Activated naive CD8-positive, alpha-beta T cell treated with anti-CD3 and anti-CD28 coated beads, Interleukin-2, amount 10 ng/mL, durations not matched to agents 7 days and 5 days (primary cell): ENCODE measurements at regions not wholly inside any gene's neighbourhood (a gene's known extent, or its start where the extent isn't known, plus 50 kb on each side); places are given as distances from the start of the nearest gene placed in this dataset.

ENCODE experiments used
- ATAC-seq: fragments of 150-1000 bp; cut with Tn5 transposase; one replicate; pipeline ENCODE4 v1.10.0; 2021; ENCODE audit warnings: low read depth, moderate library complexity
- POLR2A ChIA-PET: fragments of 350-600 bp; sonication (Branson Sonifier 250); formaldehyde crosslinking; loops from one replicate; lab custom pipeline; 2021; ENCODE audit warnings: antibody characterized with exemption; lab: Charles Lee
- DNase-seq: peaks from one replicate; pipeline ENCODE4 v3.0.0; 2021
- H3K27ac Mint-ChIP-seq: one replicate; pipeline ENCODE4 v1.8.0; 2022; ENCODE audit warnings: mild to moderate bottlenecking, mixed read lengths
- H3K27me3 Mint-ChIP-seq: one replicate; pipeline ENCODE4 v1.8.0; 2022; ENCODE audit warnings: mild to moderate bottlenecking, moderate library complexity, mixed read lengths
- H3K36me3 Mint-ChIP-seq: one replicate; pipeline ENCODE4 v1.8.0; 2021; ENCODE audit warnings: mild to moderate bottlenecking, mixed read lengths
- H3K4me1 Mint-ChIP-seq: one replicate; pipeline ENCODE4 v1.8.0; 2021; ENCODE audit warnings: mixed read lengths
- H3K4me3 Mint-ChIP-seq: one replicate; pipeline ENCODE4 v1.8.0; 2022; ENCODE audit warnings: mild to moderate bottlenecking, moderate library complexity, mixed read lengths
- H3K9me3 Mint-ChIP-seq: one replicate; pipeline ENCODE4 v1.8.0; 2021; ENCODE audit warnings: mixed read lengths

GRCh38 chr5:56320686-56321085 is 87.6 kb upstream of the ANKRD55 start:
- DNase-seq: no peak
- no peak for ATAC-seq
- H3K36me3 Mint-ChIP-seq: no peaks in the 10 kb centered on the region
- no peak overlapping the region for H3K4me3 Mint-ChIP-seq
- no peak overlapping the region for H3K27ac Mint-ChIP-seq
- peaks cover 19% of the 10 kb centered on the region for H3K4me1 Mint-ChIP-seq
- POLR2A ChIA-PET: no interaction called here
- H3K27me3 Mint-ChIP-seq: no peaks in the 10 kb centered on the region
- H3K9me3 Mint-ChIP-seq: no peaks in the 10 kb centered on the region

GRCh38 chr5:56319526-56320181 is 86.5 kb upstream of the ANKRD55 start:
- ATAC-seq (no peak), DNase-seq (no peak)
- no peak overlapping the region for H3K4me3 Mint-ChIP-seq
- H3K4me1 Mint-ChIP-seq: peaks cover 18% of the 10 kb centered on the region
- no peaks in the 10 kb centered on the region for H3K36me3 Mint-ChIP-seq
- no peak overlapping the region for H3K27ac Mint-ChIP-seq
- no peaks in the 10 kb centered on the region for H3K9me3 Mint-ChIP-seq
- POLR2A ChIA-PET: no interaction called here
- H3K27me3 Mint-ChIP-seq: no peaks in the 10 kb centered on the region

GRCh38 chr5:56317923-56318561 is 84.9 kb upstream of the ANKRD55 start:
- Mint-ChIP-seq H3K27ac (no peak overlapping the region), H3K27me3 (no peaks in the 10 kb centered on the region), H3K4me1 (peaks cover 18% of the 10 kb centered on the region), H3K9me3 (no peaks in the 10 kb centered on the region), H3K4me3 (no peak overlapping the region), H3K36me3 (no peaks in the 10 kb centered on the region)
- ATAC-seq (no peak), DNase-seq (no peak)
- POLR2A ChIA-PET: no interaction called here

- no peaks in the 10 kb centered on the region for H3K36me3 Mint-ChIP-seq
- H3K27me3 Mint-ChIP-seq: no peaks in the 10 kb centered on the region
- no peaks in the 10 kb centered on the region for H3K9me3 Mint-ChIP-seq
- H3K27ac Mint-ChIP-seq: no peak overlapping the region
- ATAC-seq: no peak
- POLR2A ChIA-PET: no interaction called here
- H3K4me1 Mint-ChIP-seq: peaks cover 10% of the 10 kb centered on the region
- no peak for DNase-seq
- H3K4me3 Mint-ChIP-seq: no peak overlapping the region
These were observed 83.3 kb upstream of the ANKRD55 start for GRCh38 chr5:56316299-56316994.

- POLR2A ChIA-PET: no interaction called here
- Mint-ChIP-seq H3K9me3 (no peaks in the 10 kb centered on the region), H3K27ac (no peak overlapping the region), H3K27me3 (no peaks in the 10 kb centered on the region), H3K4me3 (no peak overlapping the region), H3K4me1 (peaks cover 10% of the 10 kb centered on the region), H3K36me3 (no peaks in the 10 kb centered on the region)
- no peak for DNase-seq
- no peak for ATAC-seq
These were observed 81.4 kb upstream of the ANKRD55 start for GRCh38 chr5:56314529-56314928.

GRCh38 chr5:56313596-56313995 is 80.5 kb upstream of the ANKRD55 start:
- H3K4me1 Mint-ChIP-seq: peaks cover 10% of the 10 kb centered on the region

GRCh38 chr5:56313004-56313531 is 79.9 kb upstream of the ANKRD55 start:
- H3K27ac Mint-ChIP-seq: no peak overlapping the region
- peaks cover 2% of the 10 kb centered on the region for H3K36me3 Mint-ChIP-seq
- H3K9me3 Mint-ChIP-seq: no peaks in the 10 kb centered on the region
- no peak overlapping the region for H3K4me3 Mint-ChIP-seq
- POLR2A ChIA-PET: interaction anchor here (0.9 kb wide), 1 partner anchor 17 kb away, joined by 3 read pairs; no protein-coding TSS in a partner anchor
- peaks cover 5% of the 10 kb centered on the region for H3K27me3 Mint-ChIP-seq
- peaks cover 9% of the 10 kb centered on the region for H3K4me1 Mint-ChIP-seq
- DNase-seq (no peak), ATAC-seq (no peak)

More at GRCh38 chr5:56313596-56313995, 80.5 kb upstream of the ANKRD55 start:
- H3K9me3 Mint-ChIP-seq: no peaks in the 10 kb centered on the region
- H3K27ac Mint-ChIP-seq: no peak overlapping the region
- H3K36me3 Mint-ChIP-seq: peaks cover 2% of the 10 kb centered on the region
- no peak overlapping the region for H3K4me3 Mint-ChIP-seq
- H3K27me3 Mint-ChIP-seq: peaks cover 5% of the 10 kb centered on the region
- DNase-seq (no peak), ATAC-seq (no peak)
- POLR2A ChIA-PET: no interaction called here

GRCh38 chr5:56311306-56311905 is 78.3 kb upstream of the ANKRD55 start:
- no peak for DNase-seq
- no peak overlapping the region for H3K27ac Mint-ChIP-seq
- ATAC-seq: no peak
- peaks cover 5% of the 10 kb centered on the region for H3K27me3 Mint-ChIP-seq
- peaks cover 5% of the 10 kb centered on the region for H3K9me3 Mint-ChIP-seq
- peaks cover under 1% of the 10 kb centered on the region for H3K4me1 Mint-ChIP-seq
- no peak overlapping the region for H3K4me3 Mint-ChIP-seq
- POLR2A ChIA-PET: no interaction called here
- H3K36me3 Mint-ChIP-seq: peaks cover 2% of the 10 kb centered on the region

- Mint-ChIP-seq H3K27me3 (peaks cover 5% of the 10 kb centered on the region), H3K36me3 (peaks cover 2% of the 10 kb centered on the region), H3K27ac (no peak overlapping the region), H3K4me1 (no peaks in the 10 kb centered on the region), H3K9me3 (peaks cover 8% of the 10 kb centered on the region), H3K4me3 (no peak overlapping the region)
- DNase-seq: no peak
- POLR2A ChIA-PET: no interaction called here
- no peak for ATAC-seq
These were observed 77.6 kb upstream of the ANKRD55 start for GRCh38 chr5:56310711-56311204.

GRCh38 chr5:56309262-56309826 is 76.2 kb upstream of the ANKRD55 start:
- POLR2A ChIA-PET: no interaction called here
- DNase-seq: no peak

GRCh38 chr5:56307714-56308333 is 74.7 kb upstream of the ANKRD55 start:
- H3K27ac Mint-ChIP-seq: no peak overlapping the region
- no peak overlapping the region for H3K4me3 Mint-ChIP-seq
- peaks cover 2% of the 10 kb centered on the region for H3K36me3 Mint-ChIP-seq
- POLR2A ChIA-PET: interaction anchor here (0.7 kb wide), 1 partner anchor 14 kb away, joined by 3 read pairs; no protein-coding TSS in a partner anchor
- ATAC-seq (no peak), DNase-seq (no peak)
- H3K9me3 Mint-ChIP-seq: peaks cover 9% of the 10 kb centered on the region
- peaks cover 5% of the 10 kb centered on the region for H3K27me3 Mint-ChIP-seq
- no peaks in the 10 kb centered on the region for H3K4me1 Mint-ChIP-seq

More at GRCh38 chr5:56309262-56309826, 76.2 kb upstream of the ANKRD55 start:
- Mint-ChIP-seq H3K27ac (peak overlapping the region; percentile 6), H3K27me3 (peaks cover 5% of the 10 kb centered on the region), H3K36me3 (peaks cover 2% of the 10 kb centered on the region), H3K4me1 (no peaks in the 10 kb centered on the region), H3K9me3 (peaks cover 9% of the 10 kb centered on the region), H3K4me3 (no peak overlapping the region)
- no peak for ATAC-seq

- ATAC-seq (no peak), DNase-seq (no peak)
- H3K27me3 Mint-ChIP-seq: peaks cover 5% of the 10 kb centered on the region
- peaks cover 9% of the 10 kb centered on the region for H3K9me3 Mint-ChIP-seq
- no peak overlapping the region for H3K4me3 Mint-ChIP-seq
- H3K4me1 Mint-ChIP-seq: no peaks in the 10 kb centered on the region
- POLR2A ChIA-PET: no interaction called here
- H3K27ac Mint-ChIP-seq: no peak overlapping the region
- peaks cover 2% of the 10 kb centered on the region for H3K36me3 Mint-ChIP-seq
These were observed 73.5 kb upstream of the ANKRD55 start for GRCh38 chr5:56306433-56307150.
